ENCODE measurements at regions not wholly inside any gene's neighbourhood (a gene's known extent, or its start where the extent isn't known, plus 50 kb on each side); places are given as distances from the start of the nearest gene placed in this dataset.

DNA sequence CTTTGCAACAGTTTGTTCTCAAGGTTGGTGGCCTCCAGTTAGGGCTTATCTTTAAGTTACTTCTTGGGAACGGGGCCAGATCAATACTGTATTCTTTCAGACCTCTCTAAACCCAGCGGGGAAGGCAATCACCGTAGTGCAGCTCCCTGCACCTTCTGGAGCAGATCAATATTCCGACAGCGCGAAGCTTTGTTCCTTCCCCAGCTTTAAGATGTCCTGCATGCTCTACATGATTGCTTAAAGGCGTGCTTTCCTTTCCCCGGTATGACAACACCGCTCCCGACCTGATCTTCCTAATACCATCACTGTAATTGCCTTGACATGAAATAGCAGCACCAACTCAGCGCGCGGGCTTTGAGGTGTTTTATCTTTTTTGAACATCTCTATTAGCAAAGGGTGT lies 755.2 kb downstream of the NR2F2 start:
- no peak for DNase-seq

DNA sequence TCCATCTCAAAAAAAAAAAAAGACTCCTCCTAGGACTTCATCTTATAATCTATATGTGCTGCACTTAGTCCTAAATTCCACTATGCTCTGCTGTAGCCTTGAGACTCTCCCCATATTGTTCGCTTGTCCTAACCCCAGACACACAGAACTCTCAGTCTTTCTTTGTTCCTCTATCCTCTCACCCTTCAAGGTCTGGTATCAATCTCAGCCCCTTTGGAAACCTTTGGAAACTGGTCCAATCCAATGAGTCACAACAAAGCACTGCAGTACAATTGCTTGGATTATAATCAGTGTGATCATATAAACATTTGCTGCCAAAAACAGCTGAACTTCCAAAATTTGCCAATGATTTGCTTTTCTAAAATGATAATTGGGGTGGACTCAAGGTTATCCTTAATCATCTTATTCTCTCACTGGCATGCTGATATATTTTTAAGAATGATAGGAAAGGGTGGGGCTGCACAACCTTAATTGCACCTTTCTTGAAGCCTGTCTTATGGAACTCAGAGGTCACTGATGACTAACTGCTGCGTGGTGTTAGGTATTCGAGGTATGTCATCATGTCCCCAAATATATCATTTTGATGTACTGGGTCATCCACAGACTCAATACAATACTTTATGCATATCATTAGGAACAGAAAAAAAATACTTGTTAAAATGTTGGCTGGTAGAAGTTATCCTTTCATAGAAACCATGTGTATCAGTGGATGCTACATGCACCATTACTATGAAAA lies 756.7 kb downstream of the NR2F2 start:
- no peak for DNase-seq

DNA sequence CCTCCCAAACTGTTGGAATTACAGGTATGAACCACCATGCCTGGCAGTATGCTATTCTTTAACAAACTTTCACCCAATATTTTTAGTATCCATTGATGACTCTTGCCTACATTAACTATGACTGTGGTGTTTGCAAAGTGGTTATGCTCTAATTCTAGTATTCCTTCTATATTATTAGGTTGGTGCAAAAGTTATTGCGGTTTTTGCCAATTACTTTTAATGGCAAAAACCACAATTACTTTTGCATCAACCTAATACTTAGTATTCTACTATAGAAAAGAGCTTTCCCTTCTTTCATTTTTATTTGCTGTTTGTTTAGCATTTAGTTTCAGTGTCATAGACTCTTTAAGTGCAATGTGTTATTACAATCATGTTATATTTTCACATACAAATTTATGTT lies 760.6 kb downstream of the NR2F2 start:
- no peak for DNase-seq

DNA sequence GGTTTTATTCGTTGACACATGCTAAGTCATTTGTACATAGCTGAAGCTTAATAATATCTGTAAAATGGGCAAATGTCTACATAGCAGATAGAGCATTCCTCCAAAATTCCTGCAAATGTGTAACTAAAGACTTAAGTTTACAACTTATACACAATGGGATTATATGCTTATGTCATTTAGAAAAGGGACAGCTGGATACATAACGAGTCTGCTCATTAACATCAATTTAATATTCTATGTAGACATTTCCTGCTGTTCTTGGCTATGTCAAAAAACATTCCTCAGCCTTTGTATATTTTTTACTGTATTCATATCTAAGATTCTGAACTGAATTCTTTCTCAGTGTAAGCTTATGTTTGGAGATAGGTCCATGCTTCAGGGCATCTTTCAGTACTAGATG lies 762.2 kb downstream of the NR2F2 start:
- no peak for DNase-seq

DNA sequence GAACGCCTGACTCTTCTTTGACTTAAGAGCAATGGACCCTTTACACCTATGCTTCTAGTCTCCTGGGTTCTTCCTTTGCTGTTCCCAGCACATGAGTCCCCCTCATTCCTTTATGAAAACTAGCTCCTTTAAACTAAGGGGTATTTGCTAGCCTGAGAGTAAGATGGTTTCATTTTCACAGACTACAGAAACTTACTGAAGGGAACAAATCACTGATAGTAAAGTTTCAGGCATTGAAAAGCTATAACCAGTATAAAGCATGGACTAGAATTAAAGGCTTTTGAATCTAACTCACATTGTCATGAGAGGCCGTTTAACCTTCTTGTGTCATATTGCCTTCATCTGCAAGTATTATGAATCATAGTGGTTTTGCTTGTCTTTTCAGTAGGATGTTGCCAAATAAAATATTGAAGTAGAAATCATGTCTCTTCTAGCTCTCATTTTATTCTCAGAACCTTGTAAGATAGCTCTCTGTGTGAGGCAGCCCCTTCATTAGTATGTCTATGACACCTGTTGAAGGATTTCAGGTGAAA lies 765.9 kb downstream of the NR2F2 start:
- DNase-seq: no peak

DNA sequence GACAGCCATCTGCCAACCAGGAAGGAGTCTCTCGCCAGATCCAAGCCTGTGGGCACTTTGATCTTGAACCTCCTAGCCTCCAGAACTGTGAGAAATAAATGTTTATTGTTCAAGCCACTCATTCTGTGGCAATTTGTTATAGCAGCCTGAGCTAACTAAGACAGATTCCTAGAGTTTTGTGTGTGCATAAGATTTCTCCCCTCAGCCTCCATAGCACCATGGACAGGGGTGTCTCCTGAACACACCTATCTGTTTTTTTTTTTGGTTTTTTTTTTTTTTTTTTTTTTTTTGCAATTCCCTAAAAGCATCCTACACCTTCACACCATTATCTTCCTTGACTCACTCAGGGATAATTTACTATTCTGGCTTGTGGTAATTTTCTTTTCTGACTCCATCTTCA lies 768.5 kb downstream of the NR2F2 start:
- DNase-seq: no peak

DNA sequence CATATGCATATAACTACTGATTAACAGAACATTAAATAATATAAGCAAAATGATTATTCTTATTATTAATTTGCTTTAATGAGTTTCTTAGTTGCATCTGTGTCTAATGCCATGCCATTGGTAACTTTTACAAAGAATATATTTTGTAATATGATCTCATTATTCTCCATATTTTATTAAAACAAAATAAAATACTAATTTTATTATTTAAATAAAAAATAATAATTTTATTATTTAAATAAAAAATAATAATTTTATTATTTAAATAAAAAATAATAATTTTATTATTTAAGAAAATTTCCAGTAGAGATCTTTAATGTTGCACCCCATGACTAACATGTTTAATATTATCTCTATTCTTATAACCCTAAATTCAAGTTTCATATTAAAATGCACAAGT lies 771.1 kb downstream of the NR2F2 start:
- no peak for DNase-seq

DNA sequence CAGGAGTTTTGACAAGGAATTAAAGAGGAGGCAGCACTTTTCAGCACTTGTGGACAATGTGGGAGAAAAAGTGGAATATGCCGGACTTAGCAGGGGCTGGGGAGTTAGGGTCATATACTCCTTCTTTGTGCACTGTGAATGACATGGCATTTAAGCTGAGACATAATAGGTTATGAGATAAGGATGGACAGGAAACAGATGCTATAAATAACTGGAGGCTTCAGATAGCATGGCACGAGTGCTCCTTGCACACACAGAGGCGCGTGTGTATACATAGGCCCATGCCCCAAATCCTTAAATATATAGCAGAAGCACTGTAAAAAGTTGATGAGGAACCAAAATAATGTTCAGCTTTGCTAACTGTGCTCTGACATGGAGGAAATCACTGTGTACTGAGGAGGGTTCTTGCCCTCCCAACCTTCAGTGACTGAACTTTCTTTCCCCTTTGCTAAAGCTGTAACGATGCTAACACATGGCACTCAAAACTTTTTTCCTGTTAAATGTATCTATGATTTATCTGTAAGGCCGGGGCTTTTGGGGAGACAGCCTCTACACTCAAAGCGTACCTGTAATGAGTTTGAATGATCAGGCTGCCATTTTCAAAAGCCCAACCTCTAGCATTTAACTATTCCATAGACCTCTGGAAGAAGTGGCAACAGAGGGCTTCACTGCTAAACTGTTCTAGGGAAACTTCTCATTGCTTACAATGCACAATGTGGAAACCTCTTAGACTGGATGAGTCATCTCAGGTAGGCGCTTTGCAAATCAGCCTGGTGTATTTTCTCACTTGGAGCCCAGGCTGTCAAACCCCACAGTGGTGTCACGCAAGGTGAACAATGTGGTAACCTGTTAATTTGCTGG lies 784.6 kb downstream of the NR2F2 start:
- DNase-seq: peak in 12 of 56 donors; percentile 1 to 40 (median 14)

DNA sequence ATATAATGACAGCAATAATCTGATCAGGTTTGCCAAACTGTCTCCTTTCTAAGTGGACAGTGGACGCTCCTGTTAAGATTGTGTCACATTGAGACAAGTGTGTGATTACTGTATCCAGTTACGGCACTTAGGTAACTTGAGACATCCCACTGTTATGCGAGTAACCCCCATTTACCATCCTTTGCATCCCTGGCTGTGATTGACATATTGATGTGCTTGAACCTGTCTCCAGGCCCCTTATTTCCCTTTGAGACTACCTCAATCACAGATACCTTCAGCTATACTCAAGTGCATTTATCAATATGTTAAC lies 785.2 kb downstream of the NR2F2 start:
- no peak for DNase-seq

DNA sequence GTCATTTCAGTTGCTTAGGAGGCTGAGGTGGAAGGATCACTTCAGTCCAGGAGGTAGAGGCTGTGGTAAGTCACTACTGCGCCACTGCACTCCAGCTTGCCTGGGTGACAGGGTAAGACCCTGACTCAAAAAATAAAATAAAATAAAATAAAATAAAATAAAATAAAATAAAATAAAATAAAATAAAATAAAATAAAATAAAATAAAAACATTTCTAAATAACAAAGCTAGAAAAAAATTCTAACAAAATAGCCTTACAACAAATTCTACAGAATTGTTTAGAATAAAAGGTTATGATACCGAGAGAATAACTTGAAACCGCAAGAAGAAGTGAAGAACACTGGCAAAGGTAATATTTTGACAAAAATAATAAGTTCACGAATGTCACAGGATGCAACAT lies 794.3 kb downstream of the NR2F2 start:
- no peak for DNase-seq

DNA sequence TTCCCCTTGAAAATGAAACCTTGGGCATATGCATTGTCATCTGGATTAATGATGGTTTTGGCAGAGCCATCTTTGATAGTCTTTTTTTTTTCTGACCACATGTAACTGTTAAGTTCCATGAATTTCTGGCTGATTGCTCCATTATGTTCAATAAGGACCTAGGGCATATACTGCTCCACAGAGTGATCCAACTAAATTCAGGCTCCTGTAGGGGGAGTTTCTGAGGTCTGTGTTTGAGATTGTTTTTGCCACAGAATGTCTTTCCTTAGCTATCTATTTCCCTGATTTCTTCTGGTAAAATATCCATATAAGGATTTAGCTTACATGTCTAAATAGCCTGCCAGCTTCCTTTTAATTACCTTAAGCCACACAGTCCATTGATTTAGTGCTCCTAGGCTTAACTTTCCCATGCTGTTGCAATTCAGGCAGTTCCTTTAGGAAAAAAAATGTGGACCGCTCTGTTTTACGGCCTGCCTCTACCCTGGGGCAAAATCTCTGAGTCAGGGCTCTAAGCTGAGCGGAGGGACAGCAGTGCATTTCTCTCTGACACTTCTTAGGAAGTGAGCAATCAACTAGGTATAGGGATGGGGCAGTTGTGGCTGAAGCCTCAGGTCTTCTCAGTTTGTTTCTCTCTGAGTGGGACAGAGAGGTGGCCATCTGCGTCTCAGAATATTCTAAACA lies 796.2 kb downstream of the NR2F2 start:
- no peak for DNase-seq

DNA sequence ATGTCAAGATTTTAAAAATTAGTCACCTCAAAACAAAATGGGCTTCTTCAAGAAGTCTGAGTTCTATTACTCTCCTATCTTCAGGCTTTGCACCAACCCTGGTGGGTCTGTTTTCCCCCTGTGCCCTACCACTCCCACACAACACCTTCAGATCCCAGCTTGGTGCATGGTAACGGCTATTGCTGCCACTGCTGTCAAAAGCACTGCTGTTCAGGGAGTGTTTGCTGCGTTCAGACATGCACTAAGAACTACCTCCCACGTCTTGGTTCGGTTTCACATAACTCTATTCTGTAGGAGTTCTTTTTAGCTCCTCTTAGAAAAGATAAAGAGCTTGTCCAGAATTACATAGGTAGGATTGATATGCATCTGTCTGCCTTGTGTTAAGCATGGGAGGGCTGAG lies 799.2 kb downstream of the NR2F2 start:
- no peak for DNase-seq

DNA sequence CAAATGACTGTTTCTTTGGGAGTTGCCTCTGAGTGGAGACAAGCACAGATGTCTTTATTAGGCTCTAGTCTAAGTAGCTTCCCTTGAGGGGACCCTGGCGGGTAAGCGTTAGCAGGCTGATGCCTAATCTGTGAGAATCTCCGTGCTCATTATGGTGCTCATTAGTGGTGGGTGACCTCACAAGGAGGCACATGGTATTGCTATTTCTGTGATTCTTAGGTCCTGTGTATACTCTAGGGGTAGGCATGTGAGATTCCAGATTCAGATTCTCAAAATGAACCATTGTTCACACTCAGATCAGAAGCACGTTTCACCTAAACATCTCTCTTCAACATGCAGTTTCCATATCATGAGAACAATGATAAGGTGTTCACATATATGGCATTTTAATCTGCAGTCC lies 809.7 kb downstream of the NR2F2 start:
- DNase-seq: no peak

DNA sequence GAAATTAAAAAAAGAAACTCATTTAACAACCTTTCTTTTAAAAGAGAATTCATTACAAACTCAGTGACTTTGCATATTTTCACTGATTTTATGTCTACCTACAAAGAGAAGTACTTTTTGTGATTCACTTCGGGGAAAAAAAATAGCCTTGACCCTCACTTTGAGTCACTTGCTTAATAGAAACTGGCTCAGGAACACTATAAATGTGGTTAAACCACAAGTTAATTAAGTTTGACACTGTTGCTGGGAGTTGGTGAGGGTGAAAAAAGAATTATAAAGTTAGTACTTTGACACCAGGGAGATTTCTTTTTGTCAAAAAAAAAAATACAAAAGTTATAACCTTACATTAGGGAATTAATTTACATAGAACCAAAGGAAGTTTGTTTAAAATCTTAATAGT lies 810.9 kb downstream of the NR2F2 start:
- DNase-seq: no peak

DNA sequence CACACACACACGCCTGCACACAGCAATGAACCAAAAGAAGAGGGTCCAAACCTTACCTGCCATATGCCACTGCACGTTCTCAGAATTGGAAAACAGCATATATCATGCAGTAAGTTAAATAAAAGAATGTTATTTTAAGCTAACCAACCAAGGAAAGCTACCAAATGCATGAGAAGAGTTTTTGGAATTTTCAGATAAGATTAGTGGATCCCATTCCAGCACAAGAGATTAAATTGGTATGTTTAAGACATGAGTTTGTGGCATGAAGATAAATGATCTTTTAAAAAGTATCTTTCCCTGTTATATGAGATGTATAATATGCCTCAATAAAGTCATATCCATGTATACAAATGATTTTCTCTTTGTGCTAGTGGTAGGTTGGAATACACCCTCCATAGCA lies 811.4 kb downstream of the NR2F2 start:
- no peak for DNase-seq

DNA sequence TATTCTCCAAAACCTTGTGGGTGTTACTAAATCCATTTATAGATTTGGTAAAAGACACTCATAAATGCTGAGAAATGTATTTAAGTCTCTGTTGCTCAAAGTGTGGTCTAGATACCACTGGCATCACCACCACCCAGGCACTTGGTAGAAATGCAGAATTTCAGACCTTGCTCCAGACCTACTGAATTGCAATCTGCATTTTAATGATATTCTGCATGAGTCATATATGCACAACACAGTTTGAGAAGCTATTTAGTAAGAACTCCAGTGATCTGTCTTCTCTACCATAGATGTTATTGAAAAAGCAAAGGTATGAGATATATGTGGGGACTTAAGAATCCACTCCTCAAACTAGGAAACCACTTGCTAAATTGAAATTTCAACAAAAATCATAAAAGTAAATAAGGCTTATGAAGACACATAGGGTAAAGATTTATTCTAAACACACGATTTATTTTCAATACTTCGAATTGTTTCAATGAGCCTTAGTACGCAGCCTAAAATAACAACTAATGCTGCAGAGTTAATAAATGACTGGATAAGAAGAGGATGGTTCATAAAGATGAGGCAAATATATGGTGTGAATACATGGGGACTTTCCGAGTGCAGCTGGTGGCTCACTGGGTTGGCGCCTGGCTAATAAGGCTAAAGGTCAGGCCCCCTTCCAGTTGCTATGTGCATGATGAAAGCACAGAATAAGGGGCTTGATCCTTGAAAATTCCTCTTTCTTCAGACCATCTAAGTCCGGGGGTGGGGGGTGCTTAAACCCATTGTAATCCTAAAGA lies 813.3 kb downstream of the NR2F2 start:
- DNase-seq: no peak

DNA sequence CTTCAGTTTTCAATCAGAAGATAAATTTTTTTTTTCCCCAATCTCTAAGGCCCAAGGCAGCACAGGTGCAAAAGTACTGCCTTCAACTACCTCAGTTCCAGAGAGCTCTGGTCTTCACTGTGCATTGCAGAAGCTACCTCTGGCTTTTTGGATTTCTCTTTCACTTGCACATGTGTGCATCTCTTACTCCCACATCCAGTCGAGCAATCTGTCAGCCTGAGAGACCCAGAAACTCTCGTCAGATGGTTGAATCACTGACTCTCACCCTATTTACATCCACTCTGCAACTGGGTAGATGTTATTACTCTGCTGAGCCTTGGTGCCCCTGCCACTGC lies 813.8 kb downstream of the NR2F2 start:
- no peak for DNase-seq

DNA sequence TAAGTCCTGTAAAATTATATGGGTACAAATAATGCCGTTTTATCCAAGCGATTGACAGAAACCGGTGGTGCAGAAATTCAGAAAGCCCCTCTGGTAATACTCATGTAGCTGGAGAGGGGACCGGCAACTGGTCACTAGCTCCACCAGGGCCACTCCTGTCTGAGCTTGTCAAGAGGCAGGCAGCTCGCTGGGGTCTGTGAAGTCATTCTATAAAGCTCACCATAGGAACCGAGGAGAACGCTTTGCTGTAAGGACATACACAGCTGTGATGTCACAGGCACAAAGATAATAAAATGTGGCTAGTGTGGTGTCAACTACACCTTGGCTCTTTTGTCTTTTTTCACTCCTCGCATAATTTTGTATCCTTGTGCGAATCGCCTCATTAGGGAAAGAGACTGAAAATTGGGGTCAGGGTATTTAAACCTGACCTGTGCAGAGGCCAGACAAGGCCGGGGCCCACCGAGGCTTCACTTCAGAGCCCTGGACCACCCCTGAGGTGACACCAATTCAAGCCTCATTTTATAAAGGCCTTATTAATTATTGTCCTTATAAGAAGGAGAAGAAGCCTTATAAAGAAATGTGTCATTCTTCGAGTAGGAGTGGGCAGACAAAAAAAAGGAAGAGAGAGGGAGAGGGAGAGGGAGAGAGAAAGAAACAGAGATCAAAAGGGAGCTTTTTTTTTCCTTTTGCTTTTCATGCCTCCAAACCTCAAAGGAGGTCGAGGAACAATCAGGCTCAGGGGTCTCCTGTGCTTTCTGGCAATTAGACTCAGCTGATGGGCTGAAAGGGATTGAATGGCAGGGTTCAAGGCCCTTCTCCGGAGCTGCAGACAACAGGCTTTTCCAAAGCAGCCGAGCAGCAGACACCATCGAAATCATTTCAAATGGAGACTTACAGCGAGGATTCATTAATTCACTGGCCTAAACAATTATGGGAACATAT lies 813.3 kb upstream of the ARRDC4 start:
- DNase-seq: no peak

DNA sequence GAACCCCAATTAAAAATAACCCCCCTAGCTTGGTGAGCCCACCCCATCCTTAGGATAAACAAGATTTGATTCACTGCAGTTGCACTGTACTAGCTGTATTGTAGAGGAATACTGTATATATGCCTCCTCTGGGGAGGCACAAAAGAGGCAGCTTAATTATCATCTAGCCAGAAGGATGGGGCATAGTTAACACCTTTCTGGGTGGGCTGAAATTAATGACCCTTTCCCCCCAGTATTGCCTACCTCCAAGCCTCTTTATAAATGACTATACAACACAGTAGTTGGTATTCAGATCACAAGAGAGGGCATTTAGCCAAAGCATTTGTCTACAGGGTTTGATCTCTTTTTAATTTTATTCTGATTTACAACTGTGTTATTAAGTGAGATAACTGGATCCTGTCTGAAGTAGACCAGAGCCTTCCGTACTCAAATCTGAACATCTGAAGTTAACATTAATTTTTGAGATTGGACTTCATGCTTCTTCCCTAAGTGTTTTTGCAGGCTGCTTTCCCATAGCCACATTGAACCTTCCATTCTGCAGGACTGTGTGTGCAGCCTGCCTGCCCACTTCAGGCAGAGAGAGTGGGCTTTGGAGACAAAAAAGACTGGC lies 807.0 kb upstream of the ARRDC4 start:
- no peak for DNase-seq

DNA sequence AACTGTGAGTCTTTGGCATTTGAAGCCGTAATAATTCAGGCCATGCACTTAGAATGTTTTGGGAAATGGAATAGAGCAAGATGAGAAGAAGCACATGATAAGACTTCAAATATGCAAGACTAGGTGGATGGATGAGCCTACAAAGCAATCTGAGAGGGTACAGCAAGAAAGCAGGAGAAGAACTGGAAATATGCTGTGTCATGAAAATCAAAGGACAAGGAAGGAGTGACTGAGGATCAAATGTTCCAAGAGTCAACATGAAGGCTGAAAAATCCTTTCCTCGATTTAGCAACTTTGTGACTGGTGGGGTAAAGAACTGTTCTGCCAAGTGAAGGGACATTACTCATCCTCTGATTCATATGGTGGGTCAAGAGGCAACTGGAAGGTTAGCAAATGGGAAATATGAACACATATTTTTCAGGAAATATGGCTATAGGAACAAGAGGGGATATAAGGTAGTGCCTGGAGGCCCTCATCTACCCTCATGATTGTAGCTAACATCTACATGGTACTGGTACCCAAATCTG lies 803.7 kb upstream of the ARRDC4 start:
- no peak for DNase-seq

All from nucleus accumbens (tissue), 56 donors.